ENCODE measurements at regions not wholly inside any gene's neighbourhood (a gene's known extent, or its start where the extent isn't known, plus 50 kb on each side); places are given as distances from the start of the nearest gene placed in this dataset.

DNA sequence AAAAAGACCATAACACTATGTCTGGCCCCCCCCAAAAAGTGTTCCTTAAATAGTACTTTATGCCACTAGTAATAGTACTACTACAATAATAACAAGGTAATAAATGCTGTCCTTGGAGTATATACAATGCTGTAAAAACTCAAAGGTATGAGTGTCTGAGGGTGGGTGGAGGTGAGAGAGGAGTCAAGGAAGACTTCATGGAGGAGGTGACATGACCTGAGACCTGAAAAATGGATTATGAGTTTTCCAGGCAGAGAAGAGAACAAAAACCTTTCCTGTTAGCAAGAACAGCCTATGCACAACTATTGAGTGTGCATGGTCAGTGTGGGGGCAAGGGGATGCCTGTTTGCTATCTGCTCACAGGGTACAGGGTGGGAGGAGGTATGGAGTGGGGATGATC lies 290.2 kb upstream of the USP24 start:
- no peak for TF ChIP-seq CTCF (IDR thresholded peaks at IDR 0.05)
- TF ChIP-seq POLR2A (IDR thresholded peaks at IDR 0.05): no peak

Measured in lower leg skin (tissue), 3 donors.